HG03439 (cell line): ENCODE measurements at regions not wholly inside any gene's neighbourhood (a gene's known extent, or its start where the extent isn't known, plus 50 kb on each side); places are given as distances from the start of the nearest gene placed in this dataset.
A peak's percentile ranks its signal among the peaks of the same experiment; 100 is the strongest.

ENCODE experiments used
- ATAC-seq: cut with Tn5 transposase; IDR thresholded peaks from one replicate; pipeline ENCODE4 v1.9.1; 2021; ENCODE audit warnings: mild to moderate bottlenecking, moderate library complexity; ENCODE audit not compliant: unreplicated experiment

DNA sequence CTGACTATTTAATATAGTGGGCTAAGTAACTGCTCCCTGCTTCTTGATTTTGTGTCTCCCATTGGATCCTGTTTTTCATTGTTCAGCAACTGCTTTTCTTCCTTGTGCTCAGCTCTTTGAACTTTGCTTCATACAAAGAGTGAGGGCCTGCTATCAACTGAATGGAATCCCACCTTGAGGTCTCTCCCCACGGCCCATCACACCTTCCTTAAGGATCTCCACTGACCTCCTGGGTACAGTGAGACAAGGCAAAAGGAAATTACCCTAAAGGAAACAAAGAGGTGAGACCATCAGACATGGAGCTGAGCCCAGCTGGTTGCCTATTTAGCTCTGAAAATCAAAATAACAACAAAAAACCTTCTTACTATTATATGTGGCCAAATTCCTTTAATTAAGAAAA is 91.3 kb upstream of the RPL34 start:
- ATAC-seq, result no peak

- ATAC-seq, result no peak
Measured at GRCh38 chr4:108527723-108528122, 92.7 kb upstream of the RPL34 start.

DNA sequence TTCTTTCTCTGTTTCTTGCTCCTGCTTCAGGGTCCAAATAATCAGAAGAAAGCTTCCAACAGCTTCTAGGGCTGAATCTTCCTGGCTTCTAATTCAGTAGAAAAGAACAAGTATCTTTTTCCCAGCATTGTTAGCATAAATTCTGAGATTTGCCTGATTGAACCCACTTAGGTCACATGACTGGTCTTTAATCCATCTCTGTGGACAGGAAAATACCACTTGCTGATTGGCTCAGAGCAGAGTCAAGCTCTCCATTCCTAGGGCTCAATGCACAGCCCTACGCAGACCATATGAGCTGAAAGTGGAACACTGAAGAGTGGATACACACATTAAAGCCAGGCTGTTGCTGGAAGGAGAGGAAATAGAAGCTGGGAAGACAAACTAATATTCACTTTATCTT is 99.6 kb upstream of the RPL34 start:
- no peak for ATAC-seq

DNA sequence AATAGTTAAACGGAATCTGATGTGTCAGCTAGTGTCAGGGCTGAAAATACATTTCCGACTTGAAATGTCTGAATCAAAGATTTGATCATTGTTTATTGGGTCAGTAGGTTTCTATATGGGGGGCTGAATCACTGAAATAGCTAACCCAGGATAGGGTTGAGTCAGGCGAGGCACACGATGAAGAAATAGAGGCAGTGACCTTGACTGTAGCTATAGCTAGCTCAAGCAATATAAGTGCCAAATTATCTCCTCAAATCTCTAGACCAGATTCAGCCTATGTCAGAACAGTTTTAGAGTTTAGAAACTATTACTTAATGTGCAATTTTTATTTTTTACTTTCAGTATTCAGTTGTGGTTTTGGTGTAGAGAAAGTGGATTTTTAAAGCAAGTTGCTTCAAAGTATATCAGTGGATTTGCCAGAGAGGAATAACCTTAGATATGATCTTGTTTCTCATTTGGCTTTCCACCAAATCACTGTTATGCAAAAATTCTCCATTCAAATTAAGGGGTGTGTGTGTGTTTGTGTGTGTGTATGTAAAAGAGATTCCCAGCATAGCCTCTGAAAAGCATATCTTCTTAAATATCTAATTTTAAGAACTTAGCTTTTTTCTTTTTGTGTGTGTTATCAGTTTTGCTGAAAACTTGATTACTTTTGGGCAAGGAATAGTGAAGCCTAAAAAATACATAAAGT is 100.3 kb upstream of the RPL34 start:
- ATAC-seq, result no peak

GRCh38 chr4:108519208-108519833 is 101.1 kb upstream of the RPL34 start:
- ATAC-seq, result no peak

GRCh38 chr4:108512615-108513505 is 107.5 kb upstream of the RPL34 start:
- no peak for ATAC-seq

GRCh38 chr4:108511618-108512017 is 108.8 kb upstream of the RPL34 start:
- ATAC-seq, result no peak

DNA sequence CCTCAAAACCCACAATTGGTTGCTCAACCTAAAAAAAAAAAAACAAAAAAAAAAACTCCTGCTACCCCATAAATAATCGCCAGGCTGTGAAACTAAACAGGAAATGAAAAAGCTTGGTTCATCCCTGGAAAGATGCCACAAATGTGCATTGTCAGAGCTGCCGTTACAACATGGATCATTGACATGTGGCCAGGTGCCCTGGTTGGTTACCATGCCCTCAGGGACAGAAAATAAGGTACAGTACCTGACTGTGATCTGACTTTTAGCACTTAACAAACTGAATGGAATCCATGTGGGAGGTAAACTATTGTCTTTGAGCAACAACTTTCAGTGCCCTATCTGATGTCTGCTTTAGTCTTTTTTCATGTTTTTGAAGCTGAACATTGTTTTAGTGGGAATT is 118.0 kb upstream of the RPL34 start:
- ATAC-seq, result no peak

DNA sequence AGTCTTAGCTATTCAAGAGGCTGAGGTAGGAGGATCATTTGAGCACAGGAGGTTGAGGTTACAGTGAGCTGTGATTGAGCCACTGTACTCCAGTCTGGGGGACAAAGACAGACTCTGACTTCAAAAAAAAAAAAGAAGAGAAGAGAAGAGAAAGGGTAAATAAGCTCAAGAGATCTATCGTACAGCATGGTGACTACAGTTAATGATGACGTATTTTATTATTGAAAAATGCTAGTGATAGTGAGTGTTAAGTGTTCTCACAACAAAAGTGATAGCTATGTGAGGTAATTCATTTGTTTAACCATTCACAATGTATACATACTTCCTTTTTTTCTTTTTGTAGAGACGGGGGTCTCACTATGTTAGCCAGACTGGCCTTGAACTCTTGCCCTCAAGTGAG is 121.5 kb upstream of the RPL34 start:
- no peak for ATAC-seq

DNA sequence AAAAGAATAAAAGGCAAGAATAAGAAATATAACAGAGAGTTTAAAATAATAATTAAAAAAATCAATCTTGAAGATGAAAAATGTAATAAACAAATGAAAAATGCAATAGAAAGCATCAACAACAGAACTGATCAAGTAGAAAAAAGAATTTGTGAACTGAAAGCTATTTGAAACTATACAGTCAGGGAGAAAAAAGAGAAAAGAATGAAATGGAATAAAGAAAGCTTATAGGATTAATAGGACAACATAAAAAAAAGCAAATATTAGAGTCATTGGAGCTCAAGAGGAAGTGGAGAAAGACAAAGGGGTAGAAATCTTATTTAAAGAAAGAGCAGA is 126.8 kb upstream of the RPL34 start:
- no peak for ATAC-seq

GRCh38 chr4:108492816-108493595 is 127.4 kb upstream of the RPL34 start:
- peak; percentile 59 for ATAC-seq

DNA sequence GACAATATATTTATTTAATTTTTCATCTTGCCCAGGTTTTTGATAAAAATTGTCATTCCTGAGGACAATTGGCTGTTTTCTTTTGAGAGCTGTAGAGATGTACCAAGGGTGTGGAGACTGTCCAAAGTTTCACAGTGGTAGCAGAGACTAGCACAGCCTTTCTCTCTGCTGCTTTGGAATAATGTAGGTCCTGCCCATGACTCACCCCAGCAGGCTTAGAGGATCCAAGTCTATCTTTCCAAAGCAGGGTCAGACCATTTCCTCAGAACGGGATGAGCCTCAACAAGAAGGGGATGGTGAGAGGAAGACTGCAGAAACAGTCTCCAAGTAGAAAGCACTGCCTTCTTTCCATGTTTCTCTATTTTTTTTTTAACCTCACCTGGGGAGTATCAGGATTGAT is 131.5 kb upstream of the RPL34 start:
- ATAC-seq, result no peak

- ATAC-seq, result no peak
Measured at GRCh38 chr4:108486046-108486445, 134.3 kb upstream of the RPL34 start.

GRCh38 chr4:108484187-108484586 is 136.2 kb upstream of the RPL34 start:
- ATAC-seq, result no peak

DNA sequence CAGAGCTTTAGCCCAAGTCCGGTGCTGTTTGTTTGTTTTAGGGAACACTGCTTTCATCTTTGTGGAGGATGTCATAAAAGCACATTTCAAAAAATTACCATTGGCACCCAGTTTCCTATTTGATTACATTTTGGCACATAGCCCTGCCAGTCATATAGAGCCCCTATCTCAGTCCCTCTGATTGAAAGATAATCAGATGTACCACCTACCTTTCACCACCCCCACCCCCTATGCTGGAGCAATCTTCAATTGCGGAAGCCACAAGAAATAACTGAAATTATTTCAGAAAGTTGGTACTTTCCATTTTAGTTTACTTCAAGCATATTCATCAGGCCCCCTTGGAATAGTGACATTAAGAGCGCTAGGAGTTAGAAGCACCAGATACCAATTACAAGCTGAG is 136.7 kb upstream of the RPL34 start:
- ATAC-seq, result no peak

DNA sequence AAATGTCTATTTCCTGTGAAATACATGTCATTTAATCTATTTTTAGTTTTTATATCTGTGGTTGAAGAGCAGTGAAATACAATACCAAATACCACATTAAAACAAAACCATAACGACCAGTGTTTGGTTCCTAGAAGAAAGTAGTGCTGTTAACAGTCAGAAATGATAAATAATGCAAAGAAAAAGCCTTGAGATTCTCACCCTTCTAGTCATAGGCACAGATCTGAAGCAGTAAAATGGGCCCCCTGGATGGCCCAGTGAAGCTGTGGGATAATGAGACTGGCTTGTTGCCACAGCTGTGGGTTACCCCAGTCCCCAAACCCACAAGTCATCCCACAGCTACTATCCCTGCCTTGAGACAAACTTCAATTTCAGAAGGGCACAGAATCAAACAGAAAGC is 137.3 kb upstream of the RPL34 start:
- ATAC-seq, result no peak

GRCh38 chr4:108480881-108481280 is 139.5 kb upstream of the RPL34 start:
- no peak for ATAC-seq

- ATAC-seq, result no peak
Measured at GRCh38 chr4:108477527-108478108, 142.8 kb upstream of the RPL34 start.

DNA sequence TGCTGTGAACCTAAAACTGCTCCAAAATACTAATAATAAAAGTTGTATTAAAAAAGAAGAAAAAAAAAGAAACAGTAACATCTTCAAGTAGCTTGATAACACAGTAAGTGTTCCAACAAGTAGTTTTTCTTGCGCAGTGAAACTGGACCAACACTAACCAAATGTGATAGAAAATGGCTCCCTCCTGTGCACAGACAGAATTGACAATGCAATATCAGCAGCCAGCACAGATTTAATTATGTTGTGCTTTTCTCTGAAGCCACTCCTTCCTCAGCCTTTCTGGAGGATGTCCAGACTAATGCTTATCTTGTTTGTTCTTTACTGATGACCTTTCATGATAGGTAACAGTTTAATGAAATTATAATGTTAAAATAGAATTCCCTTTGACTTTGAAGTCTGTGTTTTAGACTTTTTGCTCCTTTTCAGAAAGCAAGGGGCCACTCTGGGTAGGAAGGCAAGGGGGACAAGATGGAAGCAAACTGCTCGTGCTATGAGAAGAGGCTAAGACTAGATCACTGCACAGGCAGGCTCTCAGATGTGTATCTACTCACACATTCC is 147.1 kb upstream of the RPL34 start:
- no peak for ATAC-seq
